Stimulated activated CD4-positive, alpha-beta T cell treated with anti-CD3 and anti-CD28 coated beads, Interleukin-12 subunit alpha, Interleukin-12 subunit beta, amount 100 ng/mL, for 4 hours (primary cell): ENCODE measurements at regions not wholly inside any gene's neighbourhood (a gene's known extent, or its start where the extent isn't known, plus 50 kb on each side); places are given as distances from the start of the nearest gene placed in this dataset.
"Not testable (repeated sequence)": the region's sequence is repeated elsewhere in the genome, so short reads cannot be mapped to it uniquely, and the experiment has no call there.

Source experiments
- DNase-seq: peaks from one replicate; pipeline ENCODE4 v3.0.0-alpha.2; 2020

DNA sequence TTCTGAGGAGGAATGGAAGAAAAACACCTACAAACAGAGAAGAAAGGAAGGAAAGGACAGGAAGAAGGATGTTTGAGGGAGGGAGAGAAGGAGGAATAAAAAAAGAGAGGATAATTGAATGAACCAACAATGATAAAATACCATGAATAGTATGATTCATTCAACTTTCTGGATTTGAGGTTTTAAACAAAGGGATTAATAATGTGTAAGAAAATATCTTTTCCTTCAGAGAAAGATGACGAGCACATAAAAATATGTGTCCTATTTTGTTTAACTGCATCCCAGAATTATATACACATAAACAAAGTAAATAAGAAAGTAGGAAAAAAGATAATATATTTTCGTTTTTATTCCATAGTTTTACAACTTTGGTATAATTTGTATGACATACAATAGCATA lies 1380.4 kb downstream of the STIM2 start:
- no peak for DNase-seq

DNA sequence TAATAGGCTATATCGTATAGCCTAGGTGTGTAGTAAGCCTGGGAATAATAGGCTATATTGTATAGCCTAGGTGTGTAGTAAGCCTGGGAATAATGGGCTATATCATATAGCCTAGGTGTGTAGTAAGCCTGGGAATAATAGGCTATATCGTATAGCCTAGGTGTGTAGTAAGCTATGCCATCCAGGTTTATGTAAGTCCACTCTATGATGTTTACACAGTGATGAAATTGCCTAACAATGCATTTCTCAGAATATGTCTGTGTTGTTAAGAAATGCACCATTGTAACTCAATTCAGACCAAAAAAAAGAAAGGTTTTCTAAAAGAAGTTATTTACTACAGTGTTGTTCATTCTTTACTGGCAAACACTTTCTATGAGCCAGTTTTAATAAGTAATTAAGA lies 1387.2 kb downstream of the STIM2 start:
- DNase-seq = no peak

DNA sequence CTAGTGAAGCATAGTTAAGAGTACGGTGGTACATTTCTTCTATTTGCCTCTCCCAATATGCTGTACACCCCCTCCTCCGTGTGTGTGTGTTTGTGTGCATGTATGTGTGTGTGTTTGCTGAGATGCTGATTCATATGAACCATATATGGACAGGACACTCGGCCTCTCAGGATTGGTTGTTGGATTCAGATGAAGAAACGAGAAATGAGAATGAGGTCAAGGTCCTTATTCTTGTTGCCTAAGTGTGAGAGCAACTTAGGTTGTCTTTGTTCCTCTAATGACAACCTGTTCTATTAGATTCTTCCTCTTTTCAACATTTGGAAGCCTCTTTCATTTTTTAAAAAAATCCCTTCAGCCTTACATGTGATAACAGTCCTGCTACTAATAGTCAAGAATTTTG lies 1387.6 kb downstream of the STIM2 start:
- DNase-seq = no peak

DNA sequence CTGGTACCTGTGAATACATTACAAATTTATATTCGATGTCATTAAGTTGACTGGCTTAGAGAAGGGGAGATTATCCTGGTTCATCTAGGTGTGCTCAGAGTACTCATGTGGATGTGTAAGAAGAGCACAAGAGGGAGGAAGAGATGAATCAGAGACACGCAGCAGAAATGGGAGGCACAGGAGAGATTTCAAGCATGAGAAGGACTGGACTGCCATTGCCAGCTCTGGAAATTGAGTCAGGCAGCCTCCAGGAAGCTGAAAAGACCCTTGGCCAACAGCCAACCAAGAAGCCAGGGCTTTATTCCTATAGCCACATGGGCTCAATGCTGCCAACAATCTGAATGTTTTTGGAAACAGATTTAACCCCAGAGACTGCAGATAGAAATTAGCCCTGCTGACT lies 1390.0 kb downstream of the STIM2 start:
- no peak for DNase-seq

DNA sequence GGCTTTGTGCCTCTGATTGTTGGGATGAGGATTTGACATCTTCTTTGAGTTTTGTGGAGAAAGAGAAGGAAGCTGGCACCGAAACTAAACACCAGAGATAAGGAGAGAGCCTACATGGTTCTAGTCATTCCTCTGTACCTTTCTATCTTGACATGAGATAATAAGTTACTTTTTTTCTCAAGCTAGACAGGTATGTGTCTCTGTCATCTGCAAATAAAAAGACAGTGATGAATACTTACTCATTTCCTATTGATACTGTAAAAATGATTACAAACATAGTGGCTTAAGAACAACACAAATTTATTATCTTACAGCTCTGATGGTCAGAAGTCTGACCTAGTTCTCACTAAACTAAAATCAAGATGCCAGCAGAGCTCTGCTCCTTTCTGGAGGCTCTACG lies 1391.2 kb downstream of the STIM2 start:
- no peak for DNase-seq

DNA sequence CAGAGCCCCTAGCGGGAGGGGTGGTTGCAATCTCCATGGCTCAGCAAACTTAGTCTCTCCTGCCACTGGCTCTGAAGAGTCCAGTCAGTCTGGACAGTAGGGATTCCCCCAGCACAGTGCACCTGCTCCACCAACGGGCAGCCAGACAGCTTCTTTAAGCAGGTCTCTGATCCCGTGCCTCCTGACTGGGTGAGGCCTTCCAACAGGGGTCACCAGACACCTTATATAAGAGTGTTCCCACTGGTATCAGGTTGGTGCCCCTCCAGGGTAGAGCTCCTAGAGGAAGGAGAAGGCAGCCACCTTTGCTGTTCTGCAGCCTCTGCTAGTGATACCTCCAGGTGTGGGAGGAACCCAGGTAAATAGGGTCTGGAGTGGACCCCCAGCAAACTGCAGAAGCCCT lies 1393.4 kb downstream of the STIM2 start:
- no peak for DNase-seq

DNA sequence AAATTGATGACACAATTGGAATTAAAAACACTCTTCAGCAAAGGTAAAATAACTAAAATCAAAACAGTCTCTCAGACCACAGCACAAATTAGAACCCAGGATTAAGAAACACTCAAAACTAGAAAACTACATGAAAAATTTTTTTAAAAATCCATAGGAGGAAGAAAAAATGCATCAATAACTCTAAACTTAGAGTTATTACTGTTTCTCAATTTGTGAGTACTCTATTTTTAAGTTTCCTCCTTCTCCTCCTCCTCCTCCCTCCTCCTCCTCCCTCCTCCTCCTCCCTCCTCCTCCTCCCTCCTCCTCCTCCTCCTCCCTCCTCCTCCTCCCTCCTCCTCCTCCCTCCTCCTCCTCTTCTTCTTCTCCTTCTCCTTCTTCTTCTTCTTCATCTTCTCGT lies 1395.7 kb downstream of the STIM2 start:
- DNase-seq = no peak

DNA sequence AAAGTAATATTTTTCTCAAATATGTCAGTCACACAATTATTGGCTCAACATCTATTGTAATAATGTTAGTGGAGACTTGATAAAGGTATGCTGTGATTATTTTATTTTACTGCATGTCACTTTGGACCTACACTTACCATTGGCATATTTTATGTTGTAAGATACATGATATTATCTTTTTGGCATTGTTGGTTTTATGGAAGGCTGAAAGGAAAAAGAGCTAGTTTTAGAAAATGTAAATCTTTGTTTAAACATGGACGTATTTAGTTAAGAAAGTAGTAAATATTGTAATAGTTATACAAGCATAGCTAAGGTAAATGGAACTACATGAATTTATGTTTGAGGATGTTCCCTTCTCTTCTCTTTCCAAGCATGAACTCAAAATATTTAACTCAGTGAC lies 1399.3 kb downstream of the STIM2 start:
- no peak for DNase-seq

DNA sequence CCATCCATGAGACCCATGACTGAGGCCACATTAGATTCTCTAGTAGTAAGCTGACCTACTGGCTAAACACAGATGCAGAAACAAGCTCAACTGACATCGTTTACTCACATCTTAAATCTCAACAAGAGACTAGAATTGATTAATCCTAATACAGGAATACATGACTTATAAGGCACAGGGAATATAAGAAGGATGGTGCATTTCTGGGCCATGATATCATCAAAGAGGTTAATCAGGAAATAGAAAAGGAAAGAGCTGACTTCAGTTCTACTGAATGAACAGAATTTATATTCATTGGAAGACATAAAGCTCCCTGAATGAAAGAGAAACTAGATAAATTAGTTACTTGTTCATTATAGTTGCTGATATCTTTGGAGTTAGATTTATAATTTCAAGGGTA lies 1406.5 kb downstream of the STIM2 start:
- no peak for DNase-seq

DNA sequence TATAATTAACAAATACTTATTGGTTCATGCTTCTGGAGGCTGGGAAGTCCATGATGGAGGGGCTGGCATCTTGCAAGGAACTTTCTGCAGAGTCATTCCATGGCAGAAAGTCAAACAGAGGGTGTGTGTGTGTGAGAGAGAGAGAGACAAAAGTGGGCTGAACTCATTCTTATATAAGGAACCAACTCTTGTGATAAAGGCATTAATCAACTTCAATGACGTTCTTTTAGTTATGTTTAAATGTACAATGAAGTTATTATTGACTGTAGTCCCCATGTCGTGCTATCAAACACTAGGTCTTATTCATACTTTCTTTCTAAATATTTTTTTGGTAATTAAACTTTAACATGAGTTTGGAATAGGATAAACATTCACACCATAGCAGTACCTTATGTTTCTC lies 1408.8 kb downstream of the STIM2 start:
- no peak for DNase-seq

DNA sequence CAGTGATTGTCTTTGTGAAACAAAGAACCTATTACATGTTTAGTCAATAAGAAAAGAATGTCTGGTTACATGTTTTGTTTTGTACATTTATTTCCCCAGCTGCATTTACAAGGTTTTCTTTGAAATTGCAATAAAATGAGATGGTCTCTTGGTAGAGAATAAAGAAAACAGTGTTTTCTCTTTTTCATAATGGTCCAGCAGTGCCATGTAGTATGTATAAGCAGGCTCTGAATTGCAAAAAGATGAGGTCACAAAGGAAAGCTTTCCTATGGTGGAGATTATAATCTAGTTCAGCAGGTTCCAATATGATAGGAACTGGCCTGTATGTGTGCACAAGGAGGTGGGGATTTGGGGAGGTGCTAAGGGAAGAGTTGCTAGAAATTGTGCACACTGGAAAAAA lies 1417.3 kb downstream of the STIM2 start:
- DNase-seq = no peak

DNA sequence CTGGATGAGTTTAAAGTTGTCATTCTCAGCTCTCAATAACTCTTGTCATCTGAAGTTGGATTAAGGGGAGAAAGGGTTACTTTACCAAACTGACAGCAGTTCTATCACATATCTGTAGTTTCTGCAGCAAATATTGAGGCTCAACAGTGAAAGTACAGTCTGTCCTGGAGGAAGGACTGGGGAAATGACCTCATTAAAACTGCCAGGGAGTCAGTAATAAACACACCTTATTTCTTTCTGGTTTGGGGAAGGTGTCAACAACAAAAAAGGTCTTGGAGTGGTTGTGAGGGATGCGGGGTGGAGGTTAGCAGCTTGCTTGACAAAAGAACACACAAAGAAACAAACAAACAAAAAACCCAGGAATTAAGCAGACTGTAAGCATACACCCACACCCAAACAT lies 1418.0 kb downstream of the STIM2 start:
- no peak for DNase-seq

DNA sequence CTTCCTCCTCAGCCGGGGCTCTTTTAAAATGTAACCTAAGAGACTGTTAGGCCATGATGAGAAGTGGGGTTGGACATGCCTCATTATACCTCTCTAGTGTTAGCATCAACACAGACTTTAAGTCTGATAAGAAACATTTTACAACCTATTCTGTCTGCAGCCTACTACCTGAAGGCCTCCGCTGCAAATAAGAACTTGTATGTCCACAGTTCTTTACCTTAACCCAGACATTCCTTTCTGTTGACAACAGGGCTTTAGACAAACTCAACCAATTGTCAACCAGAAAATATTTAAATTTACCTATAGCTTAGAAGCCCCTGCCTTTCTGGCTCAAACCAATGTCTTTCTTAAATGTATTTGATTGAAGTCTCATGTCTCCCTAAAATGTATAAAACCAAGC lies 1418.6 kb downstream of the STIM2 start:
- DNase-seq = no peak

DNA sequence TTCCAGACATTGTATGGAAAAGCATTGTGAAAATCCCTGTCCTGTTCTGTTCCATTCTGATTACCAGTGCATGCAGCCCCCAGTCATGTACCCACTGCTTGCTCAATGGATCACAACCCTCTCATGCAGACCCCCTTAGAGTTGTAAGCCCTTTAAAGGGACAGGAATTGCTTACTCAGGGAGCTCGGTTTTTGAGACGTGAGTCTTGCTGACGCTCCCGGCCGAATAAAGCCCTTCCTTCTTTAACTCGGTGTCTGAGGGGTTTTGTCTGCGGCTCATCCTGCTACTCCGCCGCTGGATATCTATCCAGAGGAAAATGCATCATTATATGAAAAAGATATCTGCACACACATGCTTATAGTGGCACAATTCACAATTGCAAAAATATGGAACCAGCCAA lies 1425.6 kb downstream of the STIM2 start:
- DNase-seq = not testable (repeated sequence)

DNA sequence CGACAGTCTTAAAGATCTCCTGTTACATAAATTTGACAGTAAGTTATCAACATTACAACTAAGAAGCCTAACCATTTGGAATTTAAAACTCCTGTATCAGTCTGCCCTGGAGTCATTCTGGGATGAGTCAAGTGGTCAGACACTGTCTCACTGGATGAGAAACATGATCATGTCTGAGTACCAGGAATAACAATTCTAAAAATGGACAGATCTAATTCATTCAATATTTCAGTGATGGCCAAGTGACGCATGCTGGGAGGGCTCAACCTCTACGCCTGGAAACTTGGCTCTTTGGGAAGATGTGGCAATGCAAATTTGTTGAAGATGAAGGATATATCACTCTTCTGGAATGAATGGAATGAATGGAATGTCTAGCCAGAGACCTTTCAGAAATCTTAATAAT lies 1427.2 kb downstream of the STIM2 start:
- DNase-seq = no peak

DNA sequence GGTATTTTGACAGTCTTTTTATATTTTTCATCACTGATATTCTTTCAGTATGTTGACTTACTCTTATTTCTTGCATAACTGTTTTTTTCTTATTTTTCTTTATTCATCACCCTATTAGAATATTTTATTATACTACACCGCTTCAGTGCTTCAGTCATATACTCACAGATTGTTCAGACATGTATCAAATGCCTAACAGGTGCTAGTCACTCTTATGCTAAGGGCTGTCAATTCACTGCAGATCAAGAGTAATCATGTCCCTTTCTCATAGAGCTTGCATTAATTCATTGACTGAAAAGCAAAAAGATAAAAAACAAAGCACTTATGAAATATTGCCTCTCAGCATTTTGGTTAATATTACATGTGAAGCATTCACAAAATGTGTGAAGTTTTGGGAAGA lies 1435.6 kb downstream of the STIM2 start:
- no peak for DNase-seq

DNA sequence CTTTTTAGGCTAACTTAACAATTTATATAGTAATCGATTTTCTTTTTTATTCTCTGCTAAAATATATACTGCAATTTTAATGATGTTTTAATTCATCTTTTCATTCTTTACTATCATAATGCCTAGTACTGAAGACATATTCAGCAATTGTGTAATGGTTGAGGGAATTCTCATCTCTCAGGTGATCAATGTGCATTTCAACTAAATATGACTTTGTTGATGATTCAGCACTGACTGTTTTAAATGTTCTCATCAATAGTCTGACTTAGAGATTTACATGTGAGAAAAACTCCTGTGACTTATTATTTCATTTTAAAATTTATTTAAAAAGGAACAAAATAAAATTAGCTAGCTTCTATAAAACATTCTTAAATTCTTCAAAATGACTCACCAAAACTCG lies 1450.3 kb downstream of the STIM2 start:
- DNase-seq = no peak

DNA sequence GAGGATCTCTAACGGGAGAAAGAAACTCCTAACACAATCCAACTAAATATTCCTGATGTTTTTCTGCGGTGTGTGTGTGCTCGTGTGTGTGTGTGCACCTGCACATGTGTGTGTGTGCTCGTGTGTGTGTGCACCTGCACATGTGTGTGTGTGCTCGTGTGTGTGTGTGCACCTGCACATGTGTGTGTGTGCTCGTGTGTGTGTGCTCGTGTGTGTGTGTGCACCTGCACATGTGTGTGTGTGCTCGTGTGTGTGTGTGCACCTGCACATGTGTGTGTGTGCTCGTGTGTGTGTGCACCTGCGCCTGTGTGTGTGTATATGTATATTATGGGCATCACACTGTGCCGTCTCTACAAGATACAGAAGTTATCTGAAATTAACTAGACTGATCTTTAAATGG lies 1451.9 kb downstream of the STIM2 start:
- DNase-seq = not testable (repeated sequence)

DNA sequence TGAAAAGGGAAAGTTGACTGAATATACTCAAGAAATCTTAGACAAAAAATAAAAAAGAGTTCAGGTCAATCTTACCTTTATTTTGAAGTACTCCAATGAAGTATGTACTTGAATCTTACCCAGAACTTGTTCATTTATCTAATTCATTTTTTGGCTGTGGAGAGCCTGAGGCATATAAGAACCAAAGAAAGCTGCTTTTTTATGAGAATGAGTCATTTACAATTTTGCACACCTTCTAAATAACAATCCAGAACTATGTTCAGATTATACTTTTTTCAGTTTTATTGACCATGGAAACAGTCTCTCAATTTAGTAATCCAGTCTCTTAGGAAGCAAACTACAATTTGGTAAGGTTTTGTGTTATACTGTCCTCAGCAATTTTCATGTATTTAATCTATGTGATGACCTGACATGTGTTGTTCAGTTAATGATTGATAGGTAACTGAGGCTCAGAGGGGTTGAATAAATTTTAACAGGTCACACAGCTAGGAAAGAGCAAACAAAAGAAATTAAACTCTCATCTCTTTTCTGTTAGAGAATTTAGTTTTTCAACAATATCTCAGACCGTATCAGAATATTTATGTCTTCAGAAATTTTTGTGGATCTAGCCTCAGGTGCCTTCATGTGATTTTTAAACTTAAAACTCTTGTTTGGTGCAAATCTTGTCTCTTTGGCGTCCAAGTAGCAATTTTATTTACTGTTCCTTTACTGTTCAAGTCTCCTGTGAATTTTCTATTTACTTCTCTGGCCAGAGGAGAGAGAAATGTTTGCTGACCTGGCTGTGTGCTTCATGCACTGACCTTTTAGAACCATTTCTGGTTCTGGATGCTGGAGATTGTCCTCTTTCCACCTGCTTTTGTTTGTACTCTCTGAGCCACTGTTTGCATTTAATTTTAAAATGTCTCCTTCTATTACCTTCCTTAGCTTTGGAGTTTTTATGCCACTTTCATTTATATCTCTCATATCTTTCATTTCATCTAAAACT lies 1453.4 kb downstream of the STIM2 start:
- DNase-seq = no peak

DNA sequence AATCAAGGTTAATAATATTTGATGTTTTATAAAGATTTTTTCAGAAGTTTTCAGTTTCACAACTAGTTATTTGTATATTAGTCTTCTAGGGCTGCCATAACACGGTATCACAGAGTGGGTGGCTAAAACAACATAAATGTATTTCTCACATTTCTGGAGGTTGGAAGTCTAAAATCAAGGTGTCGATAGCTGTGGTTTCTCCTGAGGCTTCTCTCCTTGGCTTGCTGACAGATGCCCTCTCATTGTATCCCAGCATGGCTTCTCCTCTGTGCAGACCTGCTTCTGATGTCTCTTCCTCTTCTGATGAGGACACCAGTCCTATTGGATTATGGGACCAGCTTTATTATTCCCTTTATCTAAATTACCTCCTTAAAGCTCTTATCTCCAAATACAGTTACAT lies 1456.6 kb downstream of the STIM2 start:
- DNase-seq = no peak

DNA sequence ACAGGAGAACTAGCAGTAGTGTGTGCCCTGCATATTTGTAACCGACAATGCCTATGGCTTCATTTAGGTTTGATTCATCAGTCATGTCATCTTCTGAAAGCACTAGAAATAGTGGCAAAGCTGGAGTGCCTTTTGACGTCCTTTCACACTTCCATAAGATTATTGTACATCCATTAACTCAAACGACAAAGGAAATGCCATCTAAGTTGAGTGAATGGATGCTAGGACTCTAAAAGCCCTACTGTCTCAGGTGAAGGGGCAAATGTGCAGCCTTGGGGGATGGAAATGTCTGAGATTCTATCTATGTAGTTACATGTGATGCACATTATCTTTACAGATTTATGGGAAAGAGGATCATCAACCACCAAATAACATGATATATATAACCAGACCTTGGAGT lies 1473.6 kb downstream of the STIM2 start:
- no peak for DNase-seq

DNA sequence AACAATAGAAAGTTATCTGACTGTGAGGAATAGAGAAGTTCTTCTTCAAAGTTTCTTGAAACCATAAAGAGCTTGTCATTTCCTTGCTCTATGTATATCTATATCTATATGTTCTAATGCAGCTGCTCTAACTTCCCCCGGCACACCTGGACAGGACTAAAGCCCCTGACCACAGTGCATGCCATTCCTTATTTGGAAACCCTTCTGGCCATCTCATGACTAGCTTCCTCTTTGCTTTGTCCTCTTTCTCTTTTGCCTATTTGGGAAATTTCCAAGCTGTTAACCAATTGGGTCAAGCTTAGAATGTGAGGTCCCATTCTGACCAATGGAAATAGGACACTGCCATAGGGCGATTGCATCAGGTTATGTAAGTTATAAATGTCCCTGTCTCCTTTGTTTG lies 1481.1 kb downstream of the STIM2 start:
- no peak for DNase-seq

DNA sequence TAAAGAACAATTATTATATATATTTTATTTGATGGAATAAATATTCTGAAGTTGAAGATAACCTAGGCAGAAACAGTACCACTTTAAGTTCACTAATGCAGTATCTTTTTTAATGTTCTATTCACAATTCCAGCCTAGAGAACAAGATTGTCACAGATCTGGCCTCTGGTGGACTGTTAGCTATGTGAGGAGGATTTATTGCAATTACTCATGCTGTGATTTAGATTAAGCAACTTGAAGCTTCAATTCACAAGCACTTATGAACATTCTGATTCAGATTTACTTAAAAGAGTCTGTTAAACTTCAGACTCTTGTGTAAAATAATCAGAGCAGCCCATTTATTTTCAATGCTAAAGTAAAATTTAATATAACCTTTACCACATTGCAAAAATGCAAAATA lies 1489.8 kb downstream of the STIM2 start:
- DNase-seq = no peak

DNA sequence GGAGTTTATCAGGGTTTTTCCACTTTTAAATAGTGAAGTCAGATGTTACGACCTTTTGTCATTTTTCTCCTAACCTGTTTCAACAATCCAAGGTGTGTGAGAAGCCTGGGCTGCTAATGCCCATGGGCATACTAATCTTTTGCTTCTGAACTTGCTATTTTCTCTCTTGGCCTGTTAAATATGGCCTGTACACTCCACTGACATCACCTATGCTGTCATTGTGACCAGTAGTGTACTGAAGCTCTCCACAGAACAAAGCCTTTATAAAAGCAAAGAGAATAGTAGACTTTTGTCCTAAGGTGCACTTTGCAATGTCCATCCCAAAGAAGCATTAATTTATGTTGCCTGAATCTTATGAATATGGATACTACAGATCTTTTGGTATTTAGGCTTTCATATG lies 1490.5 kb downstream of the STIM2 start:
- DNase-seq = no peak

DNA sequence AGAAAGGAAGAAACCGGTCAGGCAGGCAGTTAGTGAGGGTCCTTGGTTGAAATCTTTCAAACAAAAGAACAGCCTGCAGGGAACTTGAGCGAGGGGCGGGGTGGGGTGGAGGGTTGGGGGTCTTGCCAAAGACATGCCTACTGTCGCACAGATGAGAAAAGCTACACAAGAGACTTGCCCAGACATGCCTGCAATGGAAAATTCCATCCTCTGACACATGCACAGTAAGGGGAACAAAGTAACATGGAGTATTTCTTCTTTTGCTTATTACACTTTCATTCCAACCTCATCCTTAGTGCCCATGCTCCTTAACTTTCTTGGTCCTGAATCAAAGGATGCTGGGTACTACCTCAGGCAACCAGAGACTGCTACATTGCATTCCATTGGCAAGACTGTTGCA lies 1491.2 kb downstream of the STIM2 start:
- no peak for DNase-seq
